Esophagus squamous epithelium (tissue), 5 donors: ENCODE measurements at regions not wholly inside any gene's neighbourhood (a gene's known extent, or its start where the extent isn't known, plus 50 kb on each side); places are given as distances from the start of the nearest gene placed in this dataset.

ENCODE experiments used
- DNase-seq: peaks from one replicate; lab custom pipeline; 2025; lab: John Stamatoyannopoulos, UW
- H3K27ac ChIP-seq, 4 donors: fragments of 200-600 bp; sonication (generic); one replicate each; pipeline ENCODE4 v1.5.1; 2016 to 2019; ENCODE audit warnings: mild to moderate bottlenecking in 1 of 4
- H3K27me3 ChIP-seq, 4 donors: fragments of 200-600 bp; sonication (generic); 1 replicate in 3 of 4; 2 replicates in 1 of 4; pipeline versions ENCODE4 v1.5.1 to v1.6.0; 2017 to 2021; ENCODE audit warnings: antibody characterized with exemption in 1 of 4
- H3K36me3 ChIP-seq, 3 donors: fragments of 200-600 bp; sonication (generic); one replicate each; pipeline ENCODE4 v1.5.1; 2016 to 2019
- H3K4me1 ChIP-seq, 3 donors: fragments of 200-600 bp; sonication (generic); one replicate each; pipeline ENCODE4 v1.5.1; 2017 to 2019
- H3K4me3 ChIP-seq, 4 donors: fragments of 200-600 bp; sonication (generic); 1 replicate in 3 of 4; 2 replicates in 1 of 4; pipeline ENCODE4 v1.5.1; 2016 to 2019; ENCODE audit warnings: mild to moderate bottlenecking in 2 of 4, moderate library complexity in 1 of 4
- H3K9me3 ChIP-seq, 3 donors: fragments of 200-600 bp; sonication (generic); one replicate each; pipeline ENCODE4 v1.5.1; 2016 to 2019
- POLR2A ChIP-seq, 4 donors: fragments of 450-650 bp; IDR thresholded peaks; one replicate each; pipeline ENCODE4 v1.6.1; 2017; ENCODE audit warnings: antibody characterized with exemption in 4 of 4, mild to moderate bottlenecking in 4 of 4, moderate library complexity in 3 of 4
- WGBS, 2 donors: methylation state at CpG; one replicate each; pipeline ENCODE4 v1.1.5; 2018; 5-methylcytosine and 5-hydroxymethylcytosine counted together
- intact Hi-C: fragments of 100-400 bp; cut with DNase I; formaldehyde crosslinking; loops from one replicate; pipeline ENCODE4 v1.15.0; 2022
- TF ChIP-seq, protein P1 (sequence below), 6 experiments: fragments of 450-650 bp in 4 of 6; fragments of 200-600 bp in 2 of 6; sonication (generic) in 2 of 6; IDR thresholded peaks; one replicate each; pipeline ENCODE4 v1.5.1; 2016 to 2019; ENCODE audit warnings: antibody characterized with exemption in 6 of 6, mild to moderate bottlenecking in 4 of 6, moderate library complexity in 4 of 6
- donor health status: DM: yes; HTN: yes; CAD: no.

DNA sequence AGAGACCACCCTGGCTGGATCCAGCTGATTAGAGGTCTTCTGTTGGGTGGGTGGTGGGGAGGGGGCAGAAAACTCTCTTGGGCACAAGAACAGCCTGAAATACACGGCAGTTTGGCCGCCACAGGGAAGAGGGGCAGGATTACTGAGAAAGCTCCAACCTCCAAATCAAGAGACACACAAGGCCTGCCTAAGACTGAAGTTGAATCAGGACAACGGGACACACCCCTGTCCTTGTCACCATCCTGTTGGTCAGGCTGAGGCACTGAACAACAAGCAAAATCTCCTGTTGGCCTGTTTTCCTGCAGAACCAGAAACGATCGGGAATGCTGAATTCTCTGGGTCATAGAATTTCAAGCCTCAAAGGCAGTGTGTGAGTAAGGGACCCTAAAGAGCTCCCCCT lies 247.8 kb downstream of the FAM43A start:
- 83 to 84% methylated on average over 1 to 5 of the region's 5 CpGs for WGBS, 2 donors

DNA sequence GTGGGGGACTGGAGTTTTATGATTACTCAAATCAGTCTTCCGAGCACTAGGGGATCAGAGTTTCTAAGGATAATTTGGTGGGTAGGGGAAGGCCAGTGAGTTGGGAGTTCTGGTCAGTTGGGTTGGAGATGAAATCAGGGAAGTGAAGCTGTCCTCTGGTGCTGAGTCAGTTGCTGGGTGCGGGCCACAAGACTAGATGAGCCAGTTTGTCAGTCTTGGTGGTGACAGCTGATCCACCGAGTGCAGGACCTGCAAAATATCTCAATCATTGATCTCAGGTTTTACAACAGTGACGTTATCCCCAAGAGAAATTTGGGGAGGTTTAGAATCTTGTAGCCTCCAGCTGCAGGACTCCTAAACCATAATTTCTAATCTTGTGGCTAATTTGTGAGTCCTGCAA lies 249.4 kb downstream of the FAM43A start:
- peaks cover 0 to 4% (median 0%) of the 10 kb centered on the region in 3 donors for H3K9me3 ChIP-seq
- peaks cover 8 to 77% (median 18%) of the 10 kb centered on the region in 3 donors for H3K4me1 ChIP-seq
- peak overlapping the region in 1 of 4 donors; percentile 43 for H3K27ac ChIP-seq
- H3K36me3 ChIP-seq = no peaks in the 10 kb centered on the region
- TF ChIP-seq POLR2A (IDR thresholded peaks at IDR 0.05) = no peak
- TF ChIP-seq, protein P1, sequence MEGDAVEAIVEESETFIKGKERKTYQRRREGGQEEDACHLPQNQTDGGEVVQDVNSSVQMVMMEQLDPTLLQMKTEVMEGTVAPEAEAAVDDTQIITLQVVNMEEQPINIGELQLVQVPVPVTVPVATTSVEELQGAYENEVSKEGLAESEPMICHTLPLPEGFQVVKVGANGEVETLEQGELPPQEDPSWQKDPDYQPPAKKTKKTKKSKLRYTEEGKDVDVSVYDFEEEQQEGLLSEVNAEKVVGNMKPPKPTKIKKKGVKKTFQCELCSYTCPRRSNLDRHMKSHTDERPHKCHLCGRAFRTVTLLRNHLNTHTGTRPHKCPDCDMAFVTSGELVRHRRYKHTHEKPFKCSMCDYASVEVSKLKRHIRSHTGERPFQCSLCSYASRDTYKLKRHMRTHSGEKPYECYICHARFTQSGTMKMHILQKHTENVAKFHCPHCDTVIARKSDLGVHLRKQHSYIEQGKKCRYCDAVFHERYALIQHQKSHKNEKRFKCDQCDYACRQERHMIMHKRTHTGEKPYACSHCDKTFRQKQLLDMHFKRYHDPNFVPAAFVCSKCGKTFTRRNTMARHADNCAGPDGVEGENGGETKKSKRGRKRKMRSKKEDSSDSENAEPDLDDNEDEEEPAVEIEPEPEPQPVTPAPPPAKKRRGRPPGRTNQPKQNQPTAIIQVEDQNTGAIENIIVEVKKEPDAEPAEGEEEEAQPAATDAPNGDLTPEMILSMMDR (IDR thresholded peaks at IDR 0.05) = no peak
- DNase-seq = no peak
- 63 to 64% methylated on average over 4 of the region's 4 CpGs for WGBS, 2 donors
- intact Hi-C loops = no loop called here
- H3K4me3 ChIP-seq = no peak overlapping the region
- H3K27me3 ChIP-seq = no peaks in the 10 kb centered on the region

More for the DNA sequence above, 247.8 kb downstream of the FAM43A start:
- H3K36me3 ChIP-seq = no peaks in the 10 kb centered on the region
- H3K27me3 ChIP-seq = no peaks in the 10 kb centered on the region
- H3K4me1 ChIP-seq = peaks cover 8 to 81% (median 13%) of the 10 kb centered on the region in 3 donors
- H3K4me3 ChIP-seq = no peak overlapping the region
- intact Hi-C loops = no loop called here
- DNase-seq = no peak
- H3K27ac ChIP-seq = peak overlapping the region in 3 of 4 donors; percentile 56 to 66 (median 65)
- TF ChIP-seq, protein P1 (IDR thresholded peaks at IDR 0.05) = no peak
- no peak for TF ChIP-seq POLR2A (IDR thresholded peaks at IDR 0.05)
- H3K9me3 ChIP-seq = peaks cover 0 to 4% (median 0%) of the 10 kb centered on the region in 3 donors

DNA sequence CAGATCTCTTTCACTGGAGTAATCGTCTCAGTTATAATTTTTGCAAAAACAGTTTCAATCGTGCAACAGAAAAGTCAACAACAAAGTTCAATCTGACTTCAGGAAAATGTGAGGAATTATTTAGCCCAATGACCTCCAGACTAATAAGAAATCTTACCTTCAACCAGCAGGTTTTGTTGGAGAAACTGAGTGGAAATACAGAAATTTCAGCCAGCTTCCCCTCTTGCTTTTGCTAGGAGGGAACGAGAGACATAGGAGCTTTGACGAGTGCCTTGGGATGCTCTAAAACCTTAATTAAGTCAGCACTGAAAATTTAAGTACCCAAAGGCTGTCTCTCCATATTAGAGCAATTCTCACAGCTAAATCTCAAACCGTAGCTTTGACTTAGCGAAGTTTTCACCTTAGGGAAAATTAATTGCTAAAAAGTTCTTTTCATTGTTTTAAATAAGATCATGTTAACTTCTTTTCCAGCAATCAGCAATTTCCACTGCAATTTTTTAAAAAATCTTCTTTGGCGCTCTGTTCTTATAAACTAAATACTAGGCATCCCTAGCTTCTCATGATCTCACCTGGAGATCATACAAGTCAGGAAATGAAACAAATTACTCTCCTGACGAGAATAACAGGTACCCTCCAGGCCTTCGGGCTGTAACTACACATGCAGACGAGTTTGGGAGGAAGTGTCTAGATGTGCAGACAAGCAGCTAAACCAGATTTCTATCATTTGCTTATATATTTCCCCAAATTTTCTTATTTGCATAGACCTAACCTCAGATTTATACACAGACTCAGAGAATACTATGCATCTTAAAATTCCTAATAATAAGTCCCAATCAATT lies 250.2 kb downstream of the FAM43A start:
- H3K4me3 ChIP-seq = no peak overlapping the region
- WGBS, 2 donors = 71 to 73% methylated on average over 10 of the region's 10 CpGs
- TF ChIP-seq, protein P1 (IDR thresholded peaks at IDR 0.05) = no peak
- TF ChIP-seq POLR2A (IDR thresholded peaks at IDR 0.05) = no peak
- no peaks in the 10 kb centered on the region for H3K27me3 ChIP-seq
- intact Hi-C loops = no loop called here
- peak overlapping the region in 2 of 4 donors; percentile 31 to 46 for H3K27ac ChIP-seq
- peaks cover 2 to 69% (median 13%) of the 10 kb centered on the region in 3 donors for H3K4me1 ChIP-seq
- H3K36me3 ChIP-seq = no peaks in the 10 kb centered on the region
- no peak for DNase-seq
- peaks cover 0 to 4% (median 0%) of the 10 kb centered on the region in 3 donors for H3K9me3 ChIP-seq

DNA sequence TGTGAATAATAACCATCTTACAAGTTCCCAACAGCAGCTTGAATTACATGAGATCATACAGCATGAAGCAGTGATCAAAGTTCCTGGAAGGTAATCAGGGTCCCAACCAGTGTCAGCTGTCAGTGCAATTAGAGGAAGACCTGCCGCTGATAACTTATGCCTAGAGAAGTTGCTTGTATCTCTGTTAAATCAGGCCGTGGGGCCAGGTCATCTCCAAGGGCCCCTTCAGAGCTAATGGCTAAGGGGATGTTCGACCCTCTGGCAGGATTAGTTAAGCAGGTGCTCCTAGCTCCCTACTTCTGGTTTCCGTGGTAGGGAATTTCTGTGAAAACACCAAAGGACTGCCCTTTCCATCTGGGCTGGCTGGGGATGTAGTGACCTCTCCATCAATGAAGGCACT lies 251.0 kb downstream of the FAM43A start:
- Histone ChIP-seq H3K9me3 (peaks cover 0 to 4% (median 0%) of the 10 kb centered on the region in 3 donors), H3K27me3 (no peaks in the 10 kb centered on the region), H3K4me1 (peaks cover 2 to 61% (median 8%) of the 10 kb centered on the region in 3 donors), H3K36me3 (no peaks in the 10 kb centered on the region), H3K27ac (peak overlapping the region in 2 of 4 donors; percentile 31 to 46), H3K4me3 (no peak overlapping the region)
- 70 to 81% methylated on average over 4 of the region's 4 CpGs for WGBS, 2 donors
- TF ChIP-seq, protein P1 (IDR thresholded peaks at IDR 0.05) = no peak
- TF ChIP-seq POLR2A (IDR thresholded peaks at IDR 0.05) = no peak
- DNase-seq = no peak
- intact Hi-C loops = no loop called here

DNA sequence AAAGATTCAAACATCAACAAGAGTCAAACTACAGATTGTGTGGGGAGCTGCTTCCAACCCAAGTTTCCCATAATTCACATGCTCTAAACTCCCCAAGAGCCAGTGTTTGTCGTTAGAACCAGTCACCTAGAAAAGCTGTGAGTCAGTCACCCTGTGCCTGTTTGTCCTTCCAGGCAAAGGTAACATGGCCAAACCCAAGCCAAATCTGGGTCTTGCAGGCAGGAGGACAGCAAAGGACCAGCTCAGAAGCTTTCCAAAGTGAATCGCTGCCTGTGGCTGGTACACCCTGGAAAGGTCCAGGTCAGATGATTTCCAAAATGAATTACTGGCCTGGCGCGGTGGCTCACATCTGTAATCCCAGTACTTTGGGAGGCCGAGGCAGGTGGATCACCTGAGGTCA lies 251.5 kb downstream of the FAM43A start:
- H3K4me1 ChIP-seq = peaks cover 0 to 56% (median 5%) of the 10 kb centered on the region in 3 donors
- H3K27me3 ChIP-seq = no peaks in the 10 kb centered on the region
- H3K9me3 ChIP-seq = peaks cover 0 to 4% (median 0%) of the 10 kb centered on the region in 3 donors
- peak overlapping the region in 2 of 4 donors; percentile 31 to 46 for H3K27ac ChIP-seq
- no peak for DNase-seq
- TF ChIP-seq POLR2A (IDR thresholded peaks at IDR 0.05) = no peak
- TF ChIP-seq, protein P1 (IDR thresholded peaks at IDR 0.05) = no peak
- WGBS, 2 donors = 88 to 96% methylated on average over 3 to 4 of the region's 5 CpGs
- no peaks in the 10 kb centered on the region for H3K36me3 ChIP-seq
- H3K4me3 ChIP-seq = no peak overlapping the region
- intact Hi-C loops = no loop called here
